GM21737 (cell line): ENCODE measurements at regions not wholly inside any gene's neighbourhood (a gene's known extent, or its start where the extent isn't known, plus 50 kb on each side); places are given as distances from the start of the nearest gene placed in this dataset.
"Not testable (repeated sequence)": the region's sequence is repeated elsewhere in the genome, so short reads cannot be mapped to it uniquely, and the experiment has no call there.

Experiments
- ATAC-seq: cut with Tn5 transposase; IDR thresholded peaks from one replicate; pipeline ENCODE4 v1.9.1; 2021; ENCODE audit warnings: mild to moderate bottlenecking, moderate library complexity; ENCODE audit not compliant: unreplicated experiment

DNA sequence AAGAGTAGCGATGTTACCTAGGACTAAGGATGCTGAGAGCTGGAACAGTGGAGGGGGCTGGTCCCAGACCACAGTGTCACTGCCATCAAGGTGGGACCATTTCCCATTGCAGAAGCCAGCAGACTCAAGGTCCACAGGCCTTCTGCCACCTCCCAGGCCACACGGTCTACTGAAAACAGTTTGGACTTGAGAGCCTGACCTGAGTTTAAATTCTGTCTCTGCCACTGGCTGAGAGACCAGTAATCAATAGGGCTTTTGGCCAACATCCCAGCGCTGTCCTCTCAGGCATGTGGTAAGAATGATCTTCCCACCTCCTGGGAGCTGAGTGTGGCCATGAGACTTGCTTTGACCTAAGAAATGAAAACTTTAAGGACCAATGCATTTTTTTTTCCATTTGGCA lies 331.4 kb upstream of the CDH5 start:
- ATAC-seq, result no peak

DNA sequence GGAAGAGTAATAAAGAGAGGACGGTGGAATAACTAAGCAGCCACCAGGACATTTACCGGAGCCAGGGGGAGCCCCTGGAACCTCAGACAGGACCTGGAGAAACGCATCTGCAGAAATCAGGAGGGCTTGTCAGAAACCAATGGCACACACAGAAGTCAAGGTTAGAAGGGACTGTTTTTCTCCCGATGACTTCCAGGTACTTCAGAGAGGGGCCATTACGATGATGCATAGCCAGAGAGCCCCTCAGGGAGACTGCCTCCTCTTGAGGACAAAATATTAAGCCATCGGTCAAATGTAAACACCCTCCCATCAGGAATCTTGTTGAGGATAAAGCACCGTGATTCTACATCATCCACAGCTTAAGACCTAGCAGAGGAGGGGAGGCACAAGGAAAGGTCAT lies 333.6 kb upstream of the CDH5 start:
- no peak for ATAC-seq

DNA sequence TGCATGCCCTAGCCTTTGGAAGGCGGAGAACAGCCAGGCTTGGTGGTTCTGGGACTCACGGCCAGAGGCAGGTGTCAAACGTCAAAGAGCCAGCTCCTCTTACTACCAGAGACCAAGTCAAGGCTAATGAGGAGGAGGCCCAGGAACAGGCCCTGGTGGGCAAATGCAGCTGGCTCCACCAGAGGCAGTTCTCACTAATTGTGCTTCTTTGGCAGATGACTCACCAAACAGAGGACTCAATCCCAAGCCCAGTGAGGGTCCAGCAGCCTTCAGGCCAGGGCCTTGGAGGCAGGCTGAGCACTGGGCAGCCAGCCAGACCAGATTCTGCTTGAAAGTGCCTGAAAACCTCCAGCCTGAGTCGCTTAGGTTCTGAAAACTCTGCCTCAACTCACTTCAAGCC lies 336.5 kb upstream of the CDH5 start:
- no peak for ATAC-seq

DNA sequence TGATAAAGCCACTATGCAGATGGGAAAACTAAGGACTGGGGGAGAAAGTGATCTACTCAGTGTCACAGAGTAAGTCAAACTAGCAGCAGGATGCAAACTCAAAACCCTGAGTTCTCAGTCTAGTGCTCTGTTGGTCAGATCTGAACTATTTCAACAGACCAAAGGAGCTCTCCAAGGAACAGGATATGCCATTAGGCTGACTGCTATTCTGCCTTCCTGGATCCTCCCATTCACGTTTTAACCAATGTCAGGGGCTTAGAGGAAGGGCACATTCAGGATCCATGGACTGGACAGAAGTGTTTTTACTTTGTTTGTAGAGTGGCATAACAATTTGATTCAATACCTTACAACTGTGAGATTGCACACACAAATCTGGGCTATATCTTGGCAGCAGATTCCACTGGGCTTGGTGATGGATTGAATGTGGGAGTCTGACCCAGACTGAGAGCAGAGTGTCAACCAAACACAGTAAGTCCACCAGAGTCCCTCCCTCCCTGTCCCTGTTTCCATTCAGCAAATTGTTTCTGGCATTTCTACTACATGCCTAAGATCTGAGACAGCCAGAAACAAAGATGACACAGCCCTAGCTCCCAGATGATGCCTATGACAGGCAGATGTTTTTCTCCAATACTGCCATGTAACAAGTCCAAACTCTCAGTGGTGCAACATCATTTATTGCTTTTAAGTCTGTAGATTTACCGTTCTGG lies 337.8 kb upstream of the CDH5 start:
- ATAC-seq, result no peak

DNA sequence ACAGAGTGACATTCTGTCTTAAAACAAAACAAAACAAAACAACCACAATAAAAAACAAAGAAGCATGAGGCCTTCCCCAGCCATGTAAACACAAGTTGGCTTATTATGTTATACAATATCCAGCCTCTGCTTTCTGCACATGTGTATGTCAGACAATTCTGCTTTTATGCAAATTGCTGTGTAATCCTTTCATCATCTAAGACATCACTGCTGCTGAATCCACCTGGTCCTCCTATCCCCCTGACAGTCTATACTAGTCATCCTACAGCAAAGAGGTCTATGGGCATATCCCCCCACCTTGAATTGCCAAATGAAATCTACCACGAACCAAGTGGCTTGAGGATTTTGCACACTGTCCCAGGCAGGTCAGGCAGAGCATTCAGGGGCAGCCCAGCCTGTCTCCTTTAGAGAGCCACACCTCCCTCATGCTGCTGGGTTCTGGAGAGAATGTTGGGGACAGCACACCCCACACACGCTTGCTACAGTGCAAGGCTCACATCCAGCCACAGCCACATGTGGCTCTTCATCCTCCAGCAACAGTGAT lies 339.6 kb upstream of the CDH5 start:
- no peak for ATAC-seq

DNA sequence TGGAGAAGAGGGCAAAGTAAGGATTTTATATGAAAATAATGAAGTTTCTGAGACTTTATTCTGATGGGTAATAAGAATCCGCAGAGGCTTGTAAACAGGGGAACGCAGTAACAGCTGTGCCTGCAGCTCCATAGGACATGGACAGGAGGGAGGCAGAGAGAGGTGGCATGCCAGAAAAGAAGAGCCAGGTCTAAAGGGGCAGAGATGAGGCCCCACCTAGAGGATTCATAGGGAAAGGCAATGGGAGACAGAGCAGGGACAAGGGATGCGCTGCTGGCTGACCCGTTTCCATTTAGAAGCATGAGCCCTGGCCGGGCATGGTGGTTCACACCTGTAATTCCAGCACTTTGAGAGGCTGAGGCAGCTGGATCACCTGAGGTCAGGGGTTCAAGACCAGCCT lies 340.3 kb upstream of the CDH5 start:
- ATAC-seq, result no peak

DNA sequence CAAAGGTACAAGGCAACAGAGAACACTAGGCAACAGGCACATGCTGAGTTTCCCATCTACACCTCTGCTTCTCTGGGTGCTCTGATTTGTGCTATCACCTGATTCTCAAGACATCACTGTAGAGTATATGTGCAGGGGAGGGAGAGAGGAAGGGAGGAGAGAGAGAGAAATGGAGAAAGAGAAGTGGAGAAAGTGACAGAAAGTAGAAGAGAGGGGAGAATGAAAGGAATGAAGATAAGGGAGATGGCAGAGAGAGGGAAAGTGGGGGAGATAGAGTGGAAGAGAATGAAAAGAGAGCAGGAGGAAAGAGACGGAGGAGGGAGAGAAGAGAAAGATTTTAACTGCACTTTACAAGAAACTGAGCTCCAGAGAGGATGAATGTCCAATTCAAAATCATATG lies 340.7 kb upstream of the CDH5 start:
- ATAC-seq, result no peak

DNA sequence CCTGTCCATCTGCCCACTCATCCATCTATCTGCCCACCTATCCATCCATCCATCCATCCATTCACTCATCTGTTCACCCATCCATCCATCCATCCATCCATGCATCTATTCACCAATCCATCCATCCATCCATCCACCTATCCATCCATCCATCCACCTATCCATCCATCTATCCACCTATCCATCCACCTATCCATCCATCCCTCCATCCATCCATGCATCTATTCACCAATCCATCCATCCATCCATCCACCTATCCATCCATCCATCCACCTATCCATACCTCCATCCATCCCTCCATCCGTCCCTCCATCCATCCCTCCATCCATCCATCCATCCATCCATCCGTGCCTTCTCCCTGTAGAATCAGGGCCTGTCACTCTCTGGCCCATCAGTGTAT lies 341.9 kb upstream of the CDH5 start:
- ATAC-seq, result not testable (repeated sequence)

DNA sequence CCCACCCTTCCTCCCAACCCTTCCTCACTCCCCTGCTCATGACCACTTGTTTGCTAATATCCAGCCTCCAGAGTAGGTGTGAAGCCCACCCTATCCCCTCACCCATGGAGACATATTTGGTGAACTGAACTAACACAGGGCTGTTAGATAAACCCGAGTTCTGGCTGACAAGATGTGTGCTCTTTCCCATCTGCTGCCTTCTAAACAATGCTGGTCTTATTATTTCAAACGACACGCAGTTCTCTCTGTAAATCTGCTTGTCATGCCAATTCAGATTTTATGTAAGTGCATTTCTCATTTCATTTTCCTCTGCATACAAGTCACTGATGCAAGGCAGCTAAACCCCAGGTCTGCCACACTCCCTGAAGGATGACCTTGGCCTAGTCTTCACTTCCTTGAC lies 343.0 kb upstream of the CDH5 start:
- ATAC-seq, result no peak

DNA sequence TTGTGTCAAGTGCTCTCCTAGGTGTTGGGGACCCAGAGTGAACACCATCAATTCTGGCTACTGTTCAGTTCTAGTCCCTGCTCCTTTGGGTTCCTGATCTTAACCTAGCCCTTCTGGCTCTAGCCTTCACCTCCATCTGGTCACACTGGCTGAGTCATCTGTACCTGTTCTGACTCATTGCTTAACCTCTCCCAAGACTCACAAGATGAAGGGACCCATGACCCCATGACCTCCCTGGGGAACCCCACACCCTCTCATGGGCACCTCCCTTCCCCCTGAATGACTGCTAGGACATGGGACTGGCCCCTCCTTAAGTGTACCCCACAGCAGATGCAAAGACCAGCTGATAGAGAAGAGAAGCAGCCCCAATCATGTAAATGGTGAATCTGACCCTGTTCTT lies 345.8 kb upstream of the CDH5 start:
- no peak for ATAC-seq

DNA sequence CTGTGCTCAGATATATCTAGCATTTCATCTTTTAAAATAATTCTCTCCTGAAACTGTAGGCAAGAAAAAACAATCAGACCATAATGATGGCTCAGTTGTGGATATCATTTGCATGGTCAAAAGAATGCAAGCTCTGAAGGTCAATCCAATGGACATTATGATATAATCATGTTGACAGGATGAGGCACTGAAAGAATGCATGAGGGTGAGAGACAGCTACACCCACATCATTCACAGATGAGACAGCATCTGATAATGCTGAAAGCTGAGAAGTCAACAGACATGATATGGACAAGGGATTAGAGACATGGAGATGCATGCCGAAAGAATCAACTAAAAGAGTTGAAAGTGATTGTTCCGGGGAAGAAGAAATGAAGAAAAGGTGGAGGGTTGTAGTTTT lies 346.4 kb upstream of the CDH5 start:
- no peak for ATAC-seq

DNA sequence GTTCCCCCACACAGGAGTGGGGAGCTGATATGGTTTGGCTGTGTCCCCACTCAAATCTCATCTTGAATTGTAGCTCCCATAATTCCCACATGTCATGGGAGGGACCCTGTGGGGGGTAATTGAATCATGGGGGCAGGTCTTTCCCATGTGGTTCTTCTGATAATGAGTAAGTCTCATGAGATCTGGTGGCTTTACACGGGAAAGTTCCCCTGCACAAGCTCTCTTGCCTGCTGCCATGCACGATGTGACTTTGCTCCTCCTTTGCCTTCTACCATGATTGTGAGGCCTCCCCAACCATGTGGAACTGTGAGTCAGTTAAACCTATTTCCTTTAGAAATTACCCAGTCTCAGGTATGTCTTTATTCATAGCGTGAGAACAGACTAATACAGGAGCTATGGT lies 347.0 kb upstream of the CDH5 start:
- ATAC-seq, result not testable (repeated sequence)

DNA sequence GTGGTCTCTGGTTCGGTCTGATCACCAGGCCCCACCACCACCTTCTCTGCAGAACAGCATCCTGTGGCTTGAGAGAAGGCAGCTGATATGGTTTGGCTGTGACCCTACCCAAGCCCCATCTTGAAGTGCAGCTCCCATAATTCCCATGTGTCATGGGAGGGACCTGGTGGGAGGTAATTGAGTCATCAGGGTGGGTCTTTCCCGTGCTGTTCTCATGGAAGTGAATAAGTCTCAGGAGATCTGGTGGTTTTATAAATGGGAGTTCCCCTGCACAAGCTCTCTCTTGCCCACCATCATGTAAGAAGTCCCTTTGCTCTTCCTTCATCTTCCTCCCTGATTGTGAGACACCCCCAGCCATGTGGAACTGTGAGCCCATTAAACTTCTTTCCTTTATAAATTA lies 352.3 kb upstream of the CDH5 start:
- ATAC-seq, result no peak

DNA sequence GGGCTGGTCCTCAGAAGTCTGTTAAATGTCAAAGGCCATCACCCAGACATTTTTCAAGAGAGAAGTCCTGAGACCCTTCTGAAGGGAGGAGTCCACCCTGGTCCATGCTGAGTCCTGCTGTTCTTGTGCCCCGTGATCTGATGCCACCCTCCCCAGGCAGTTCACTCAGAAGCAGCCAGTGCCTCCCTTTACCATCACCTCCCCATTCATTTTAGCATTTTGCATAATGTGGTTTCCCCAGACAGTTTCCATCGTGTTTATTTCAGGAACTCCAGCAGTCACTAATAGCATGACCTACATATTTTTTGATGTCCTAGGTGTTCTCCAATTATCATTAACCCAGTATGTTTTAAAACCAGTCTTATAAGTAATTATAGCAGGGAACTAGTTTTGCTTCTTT lies 353.0 kb upstream of the CDH5 start:
- no peak for ATAC-seq

DNA sequence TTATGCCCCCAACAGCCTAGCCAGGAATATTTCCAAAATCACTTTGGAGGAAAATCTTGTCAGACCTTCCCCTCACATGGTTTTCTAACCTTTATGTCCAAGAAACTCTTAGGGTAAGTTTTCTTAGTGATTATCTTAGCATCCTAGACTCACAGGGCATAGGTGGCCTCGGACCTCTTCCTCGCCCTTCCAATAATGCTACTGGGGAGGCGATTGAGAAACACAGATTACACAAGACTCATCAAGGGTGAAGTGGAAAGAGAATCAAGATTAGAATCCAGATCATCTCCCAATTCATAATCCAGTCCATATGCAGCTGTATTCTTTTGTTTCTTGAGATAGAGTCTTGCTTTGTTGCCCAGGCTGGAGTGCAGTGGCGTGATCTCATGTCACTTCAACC lies 358.4 kb upstream of the CDH5 start:
- no peak for ATAC-seq

DNA sequence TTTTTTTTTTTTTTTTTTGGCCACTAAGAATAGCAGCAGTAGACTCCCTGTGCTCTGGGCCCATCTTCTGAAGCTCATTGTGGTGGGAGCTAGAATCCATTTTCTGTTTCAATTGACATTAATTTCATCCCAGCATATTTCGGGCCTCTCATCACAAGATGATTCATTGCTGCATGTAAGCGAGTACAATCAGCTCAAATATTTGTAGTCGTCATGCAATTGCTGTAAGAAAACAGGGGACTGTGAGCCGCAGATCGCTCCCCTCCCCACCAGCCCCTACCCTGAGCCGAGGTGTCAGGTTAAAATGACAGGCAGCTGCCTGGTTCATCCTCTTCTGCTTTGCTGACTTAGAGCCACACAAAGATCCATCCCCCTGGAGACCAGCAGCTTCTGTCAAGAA lies 358.8 kb upstream of the CDH5 start:
- ATAC-seq, result no peak

DNA sequence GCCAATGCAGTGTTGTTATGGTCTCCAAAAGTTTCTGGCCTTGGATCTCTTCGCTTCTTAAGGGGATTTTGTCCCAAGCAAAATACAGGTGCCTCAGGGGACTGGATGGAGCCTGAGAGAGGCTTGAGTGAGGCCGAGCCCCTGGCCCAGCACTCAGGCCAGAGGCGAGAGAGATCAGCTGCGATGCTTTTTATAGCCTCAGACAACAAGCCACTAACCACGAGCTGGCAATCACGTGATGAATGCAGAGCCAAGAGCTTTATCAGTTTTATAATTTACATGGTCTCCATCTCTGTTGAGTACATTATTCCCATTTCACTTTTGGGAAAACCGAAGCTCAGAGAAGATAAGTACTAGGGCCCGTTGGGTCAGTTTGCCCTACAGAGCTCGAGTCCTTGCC lies 360.0 kb upstream of the CDH5 start:
- no peak for ATAC-seq

DNA sequence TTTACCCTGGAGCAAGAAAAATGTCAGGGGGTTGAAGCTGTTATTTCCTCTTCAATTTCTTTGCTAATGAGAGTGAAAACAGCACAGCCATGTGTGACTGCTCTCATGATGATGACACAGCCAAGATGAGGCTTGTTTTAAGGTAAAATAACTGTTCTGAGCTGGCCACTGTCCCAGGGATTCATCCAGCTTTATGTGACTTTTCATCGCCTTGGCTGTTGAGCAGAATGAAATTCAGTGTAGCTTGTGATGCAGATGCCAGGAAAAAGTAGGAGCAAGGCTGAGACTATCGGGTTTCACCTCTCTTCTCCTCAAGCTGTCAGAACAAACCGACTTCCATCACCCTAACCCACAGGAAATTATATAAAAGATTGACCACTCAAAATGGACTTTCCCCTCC lies 361.8 kb upstream of the CDH5 start:
- ATAC-seq, result no peak

DNA sequence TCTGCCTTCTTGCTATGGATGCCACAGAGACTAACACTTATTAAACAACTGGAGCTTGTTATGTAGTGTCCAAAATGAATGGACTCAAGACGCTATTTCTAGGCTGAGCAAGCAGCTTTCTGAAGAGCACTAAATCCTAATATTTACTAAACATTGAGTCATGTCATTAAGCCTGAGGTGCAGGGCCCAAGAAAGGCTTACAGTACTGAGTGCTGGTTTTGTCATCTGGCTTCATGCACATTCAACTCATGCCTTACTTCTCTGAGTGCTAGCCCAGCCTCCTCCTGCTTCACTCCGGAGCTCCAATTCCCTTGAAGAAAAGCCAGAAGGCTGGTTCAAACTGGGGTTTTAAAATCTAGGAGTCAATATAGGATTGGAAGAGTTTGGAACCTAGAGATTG lies 363.3 kb upstream of the CDH5 start:
- no peak for ATAC-seq

DNA sequence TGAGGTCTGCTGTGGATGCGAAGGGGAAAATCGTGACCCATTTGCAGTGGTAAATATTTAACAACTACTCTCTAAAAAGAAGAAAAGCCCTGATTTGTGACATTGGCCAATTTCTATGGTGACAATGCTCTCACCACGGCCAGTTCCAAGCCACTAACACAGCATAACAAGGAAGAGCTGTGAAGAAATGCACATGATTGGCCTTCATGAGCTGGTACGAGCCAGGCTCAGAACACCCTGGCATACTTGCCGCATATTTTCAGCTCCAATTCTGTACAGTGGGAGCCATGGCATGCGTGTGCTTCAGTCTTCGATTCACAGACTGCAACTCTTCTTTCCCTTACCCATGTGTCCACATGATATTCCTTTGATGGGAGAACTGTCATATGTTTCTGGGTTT lies 363.9 kb upstream of the CDH5 start:
- ATAC-seq, result no peak

DNA sequence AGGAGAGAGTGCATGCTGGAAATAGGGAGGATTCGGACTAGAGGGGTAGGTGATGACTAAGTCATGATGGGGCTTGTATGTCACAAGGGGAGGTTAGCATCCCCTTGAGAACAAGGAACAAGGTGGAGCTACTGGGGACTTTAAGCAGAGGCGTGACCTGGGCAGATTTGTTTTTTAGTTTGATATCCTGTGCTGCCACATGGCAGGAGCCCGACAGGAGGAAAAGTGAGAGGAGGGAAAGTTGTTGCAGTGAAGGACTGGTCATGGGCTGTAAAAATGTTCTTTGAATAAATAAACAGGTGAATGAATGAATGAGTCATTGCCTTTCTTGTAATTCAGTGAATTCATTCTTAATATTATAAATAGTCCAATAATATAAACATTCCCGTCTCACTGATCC lies 365.1 kb upstream of the CDH5 start:
- no peak for ATAC-seq

DNA sequence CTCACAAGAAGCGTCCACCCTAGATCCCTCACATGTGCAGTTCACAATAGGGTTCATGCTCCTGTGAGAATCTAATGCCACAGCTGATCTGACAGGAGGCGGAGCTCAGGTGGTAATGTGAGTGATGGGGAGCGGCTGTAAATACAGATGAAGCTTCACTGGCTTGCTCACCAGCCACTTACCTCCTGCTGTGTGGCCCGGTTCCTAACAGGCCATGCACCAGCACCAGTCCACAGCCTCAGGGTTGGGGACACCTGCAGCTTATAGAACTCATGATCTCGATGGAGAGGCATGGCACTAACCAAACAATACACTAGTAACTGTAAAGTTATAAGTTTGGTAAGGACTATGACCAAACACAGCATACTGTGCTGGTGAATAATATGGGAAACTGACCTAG lies 368.0 kb upstream of the CDH5 start:
- no peak for ATAC-seq

DNA sequence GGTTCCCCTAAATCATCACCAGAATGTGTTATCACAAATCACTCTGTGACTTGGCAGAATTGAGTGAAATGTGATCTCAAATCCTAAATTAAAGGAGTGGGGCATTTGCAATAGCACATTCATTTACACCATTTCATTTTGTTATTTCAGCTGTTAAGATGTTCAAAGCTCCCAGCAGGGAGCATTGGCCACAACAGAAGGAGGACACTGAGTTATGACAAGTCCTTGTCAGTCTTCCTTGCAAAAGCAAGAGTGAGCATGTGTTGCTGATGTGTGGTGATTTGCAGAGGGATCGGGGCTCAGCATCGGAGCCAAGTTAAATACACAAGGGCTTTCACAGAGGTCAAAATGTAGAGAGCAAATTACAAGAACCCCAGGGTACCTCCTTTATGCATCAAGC lies 372.2 kb upstream of the CDH5 start:
- no peak for ATAC-seq
